Panc1 (cell line): ENCODE measurements at regions not wholly inside any gene's neighbourhood (a gene's known extent, or its start where the extent isn't known, plus 50 kb on each side); places are given as distances from the start of the nearest gene placed in this dataset.
"Not testable (repeated sequence)": the region's sequence is repeated elsewhere in the genome, so short reads cannot be mapped to it uniquely, and the experiment has no call there.

Experiments
- CTCF ChIP-seq: fragments of 450-650 bp; IDR thresholded peaks from 2 replicates; pipeline ENCODE4 v1.5.1; 2017; ENCODE audit warnings: mild to moderate bottlenecking
- POLR2AphosphoS5 ChIP-seq: IDR thresholded peaks from 2 replicates; pipeline ENCODE4 v1.6.1; 2012; ENCODE audit warnings: mild to moderate bottlenecking, low read depth, low read length, moderate library complexity
- REST ChIP-seq, 2 experiments: IDR thresholded peaks; 2 replicates each; pipeline ENCODE4 v1.6.1; 2011 to 2012; ENCODE audit warnings: low read depth in 2 of 2, control low read depth in 1 of 2, low read length in 1 of 2, mild to moderate bottlenecking in 1 of 2, moderate library complexity in 1 of 2; ENCODE audit not compliant: insufficient read depth in 1 of 2
- SIN3A ChIP-seq: IDR thresholded peaks from 2 replicates; pipeline ENCODE4 v1.6.1; 2012; ENCODE audit warnings: low read depth, mild to moderate bottlenecking, low read length, moderate library complexity, borderline replicate concordance; ENCODE audit not compliant: insufficient read depth

GRCh38 chr15:32313446-32314209 lies 89.5 kb downstream of the GOLGA8K start:
- not testable (repeated sequence) for TF ChIP-seq CTCF; SIN3A; POLR2AphosphoS5; REST (IDR thresholded peaks at IDR 0.05; ENCODE audit: insufficient read depth in 1 of 2, low read depth in 2 of 2, low read length in 1 of 2)
